Ureter (tissue), 1 donor: ENCODE measurements at regions not wholly inside any gene's neighbourhood (a gene's known extent, or its start where the extent isn't known, plus 50 kb on each side); places are given as distances from the start of the nearest gene placed in this dataset.

Experiments used
- DNase-seq: peaks from one replicate; pipeline ENCODE4 v3.0.0-alpha.2; 2020; ENCODE audit warnings: low spot score
- donor health status: DM: yes; HTN: yes; CAD: no.

- DNase-seq: no peak
These were observed 50.6 kb upstream of the PTGR2 start for GRCh38 chr14:73800970-73801515.

GRCh38 chr14:73797543-73798265, 53.9 kb upstream of the PTGR2 start:
- DNase-seq: no peak

- no peak for DNase-seq
These were observed 54.6 kb upstream of the PTGR2 start for GRCh38 chr14:73796893-73797542.

GRCh38 chr14:73796415-73796814, 55.2 kb upstream of the PTGR2 start:
- no peak for DNase-seq

- no peak for DNase-seq
These were observed 55.7 kb upstream of the PTGR2 start for GRCh38 chr14:73795974-73796373.

GRCh38 chr14:73795466-73795865, 56.2 kb upstream of the PTGR2 start:
- DNase-seq: no peak

GRCh38 chr14:73794146-73794545, 57.5 kb upstream of the PTGR2 start:
- no peak for DNase-seq

GRCh38 chr14:73792481-73792880, 59.1 kb upstream of the PTGR2 start:
- DNase-seq: no peak

GRCh38 chr14:73789989-73790581, 61.5 kb upstream of the PTGR2 start:
- DNase-seq: peak; percentile 69

- DNase-seq: no peak
These were observed 62.7 kb upstream of the PTGR2 start for GRCh38 chr14:73788701-73789551.

GRCh38 chr14:73788317-73788598, 63.4 kb upstream of the PTGR2 start:
- no peak for DNase-seq

- no peak for DNase-seq
These were observed 63.9 kb upstream of the PTGR2 start for GRCh38 chr14:73787486-73788316.

GRCh38 chr14:73786636-73787485, 64.8 kb upstream of the PTGR2 start:
- no peak for DNase-seq

GRCh38 chr14:73785834-73786635, 65.6 kb upstream of the PTGR2 start:
- DNase-seq: peak; percentile 87

GRCh38 chr14:73785336-73785833, 66.2 kb upstream of the PTGR2 start:
- peak; percentile 76 for DNase-seq

- DNase-seq: no peak
These were observed 66.7 kb upstream of the PTGR2 start for GRCh38 chr14:73784988-73785313.

- DNase-seq: no peak
These were observed 67.2 kb upstream of the PTGR2 start for GRCh38 chr14:73784181-73784987.

GRCh38 chr14:73783107-73783727, 68.4 kb upstream of the PTGR2 start:
- no peak for DNase-seq
